Duodenal mucosa (tissue), 2 donors: ENCODE measurements at regions not wholly inside any gene's neighbourhood (a gene's known extent, or its start where the extent isn't known, plus 50 kb on each side); places are given as distances from the start of the nearest gene placed in this dataset.
"Not testable (repeated sequence)": the region's sequence is repeated elsewhere in the genome, so short reads cannot be mapped to it uniquely, and the experiment has no call there.

ENCODE experiments used
- H3K27ac ChIP-seq: one replicate; pipeline ENCODE4 v1.7.0; 2013; ENCODE audit warnings: low read depth, low read length
- H3K27me3 ChIP-seq, 2 donors: one replicate each; pipeline ENCODE4 v1.7.0; 2013; ENCODE audit warnings: low read length in 2 of 2, control low read depth in 1 of 2; ENCODE audit not compliant: insufficient read depth in 2 of 2, control insufficient read depth in 1 of 2
- H3K36me3 ChIP-seq, 2 donors: one replicate each; pipeline ENCODE4 v1.7.0; 2013; ENCODE audit warnings: low read length in 2 of 2, control low read depth in 1 of 2; ENCODE audit not compliant: insufficient read depth in 2 of 2, control insufficient read depth in 1 of 2
- H3K4me1 ChIP-seq, 2 donors: one replicate each; pipeline ENCODE4 v1.7.0; 2013; ENCODE audit warnings: low read length in 2 of 2, control low read depth in 1 of 2; ENCODE audit not compliant: insufficient read depth in 2 of 2, control insufficient read depth in 1 of 2
- H3K4me3 ChIP-seq, 2 donors: one replicate each; pipeline ENCODE4 v1.7.0; 2013; ENCODE audit warnings: low read length in 2 of 2, low read depth in 1 of 2
- H3K9ac ChIP-seq, 2 donors: one replicate each; pipeline ENCODE4 v1.7.0; 2013; ENCODE audit warnings: low read length in 2 of 2, low read depth in 1 of 2
- H3K9me3 ChIP-seq, 2 donors: one replicate each; pipeline ENCODE4 v1.7.0; 2013; ENCODE audit warnings: low read length in 2 of 2, control low read depth in 1 of 2; ENCODE audit not compliant: control insufficient read depth in 1 of 2

- Histone ChIP-seq H3K9ac (no peak overlapping the region), H3K27me3 (no peaks in the 10 kb centered on the region), H3K4me1 (peaks cover 0 to 3% of the 10 kb centered on the region in 2 donors), H3K36me3 (no peaks in the 10 kb centered on the region), H3K9me3 (no peaks in the 10 kb centered on the region), H3K4me3 (no peak overlapping the region), H3K27ac (no peak overlapping the region)
Measured at GRCh38 chr4:15327311-15328298, 100.2 kb upstream of the C1QTNF7 start.

- no peaks in the 10 kb centered on the region for H3K27me3 ChIP-seq
- H3K4me1 ChIP-seq: no peaks in the 10 kb centered on the region
- H3K9ac ChIP-seq: no peak overlapping the region
- H3K36me3 ChIP-seq: no peaks in the 10 kb centered on the region
- no peak overlapping the region for H3K27ac ChIP-seq
- no peak overlapping the region for H3K4me3 ChIP-seq
- no peaks in the 10 kb centered on the region for H3K9me3 ChIP-seq
Measured at GRCh38 chr4:15331930-15332329, 95.9 kb upstream of the C1QTNF7 start.

GRCh38 chr4:15332377-15332776, 95.5 kb upstream of the C1QTNF7 start:
- H3K27ac ChIP-seq: no peak overlapping the region
- no peaks in the 10 kb centered on the region for H3K9me3 ChIP-seq
- H3K4me1 ChIP-seq: no peaks in the 10 kb centered on the region
- H3K9ac ChIP-seq: no peak overlapping the region
- H3K36me3 ChIP-seq: no peaks in the 10 kb centered on the region
- H3K4me3 ChIP-seq: no peak overlapping the region
- H3K27me3 ChIP-seq: no peaks in the 10 kb centered on the region

- no peak overlapping the region for H3K27ac ChIP-seq
- no peaks in the 10 kb centered on the region for H3K27me3 ChIP-seq
- no peaks in the 10 kb centered on the region for H3K9me3 ChIP-seq
- no peaks in the 10 kb centered on the region for H3K4me1 ChIP-seq
- H3K9ac ChIP-seq: no peak overlapping the region
- no peak overlapping the region for H3K4me3 ChIP-seq
- H3K36me3 ChIP-seq: no peaks in the 10 kb centered on the region
Measured at GRCh38 chr4:15333692-15334633, 93.9 kb upstream of the C1QTNF7 start.

- no peak overlapping the region for H3K4me3 ChIP-seq
- no peak overlapping the region for H3K9ac ChIP-seq
- no peaks in the 10 kb centered on the region for H3K9me3 ChIP-seq
- H3K27ac ChIP-seq: no peak overlapping the region
- no peaks in the 10 kb centered on the region for H3K27me3 ChIP-seq
- H3K4me1 ChIP-seq: no peaks in the 10 kb centered on the region
- no peaks in the 10 kb centered on the region for H3K36me3 ChIP-seq
Measured at GRCh38 chr4:15336410-15337167, 91.2 kb upstream of the C1QTNF7 start.

- H3K4me1 ChIP-seq, H3K27me3 ChIP-seq, H3K4me3 ChIP-seq, H3K27ac ChIP-seq, H3K36me3 ChIP-seq, H3K9me3 ChIP-seq, H3K9ac ChIP-seq: not testable (repeated sequence)
Measured at GRCh38 chr4:15337168-15337657, 90.6 kb upstream of the C1QTNF7 start.

- H3K9me3 ChIP-seq: no peaks in the 10 kb centered on the region
- no peak overlapping the region for H3K4me3 ChIP-seq
- H3K4me1 ChIP-seq: no peaks in the 10 kb centered on the region
- no peaks in the 10 kb centered on the region for H3K27me3 ChIP-seq
- no peaks in the 10 kb centered on the region for H3K36me3 ChIP-seq
- H3K27ac ChIP-seq: no peak overlapping the region
- H3K9ac ChIP-seq: no peak overlapping the region
Measured at GRCh38 chr4:15339737-15340136, 88.1 kb upstream of the C1QTNF7 start.

- no peaks in the 10 kb centered on the region for H3K9me3 ChIP-seq
- no peaks in the 10 kb centered on the region for H3K36me3 ChIP-seq
- H3K27ac ChIP-seq: no peak overlapping the region
- H3K27me3 ChIP-seq: no peaks in the 10 kb centered on the region
- no peaks in the 10 kb centered on the region for H3K4me1 ChIP-seq
- H3K4me3 ChIP-seq: no peak overlapping the region
- H3K9ac ChIP-seq: no peak overlapping the region
Measured at GRCh38 chr4:15340332-15340731, 87.5 kb upstream of the C1QTNF7 start.

- Histone ChIP-seq H3K4me1 (no peaks in the 10 kb centered on the region), H3K9ac (no peak overlapping the region), H3K4me3 (no peak overlapping the region), H3K9me3 (no peaks in the 10 kb centered on the region), H3K27me3 (no peaks in the 10 kb centered on the region), H3K27ac (no peak overlapping the region), H3K36me3 (no peaks in the 10 kb centered on the region)
Measured at GRCh38 chr4:15340902-15341732, 86.7 kb upstream of the C1QTNF7 start.
